IMR-90 (cell line): ENCODE measurements at regions not wholly inside any gene's neighbourhood (a gene's known extent, or its start where the extent isn't known, plus 50 kb on each side); places are given as distances from the start of the nearest gene placed in this dataset.
A peak's percentile ranks its signal among the peaks of the same experiment; 100 is the strongest.

Experiments
- ATAC-seq: fragments of 200-7000 bp; cut with Tn5 transposase; 2 replicates; pipeline ENCODE4 v1.9.1; 2020; ENCODE audit warnings: low read depth, mild to moderate bottlenecking, moderate library complexity
- BruUV-seq: library from RNA; stranded (reverse); fragments of 400-500 nt; replicated peaks from 2 replicates; lab custom pipeline; 2021; lab: Mats Ljungman, UMichigan
- CTCF ChIA-PET: fragments of 300-600 bp; formaldehyde crosslinking; extraction: SDS; loops from one replicate; lab custom pipeline; 2021; ENCODE audit warnings: antibody characterized with exemption; lab: Yijun Ruan, JAX
- POLR2A ChIA-PET: fragments of 300-600 bp; sonication (Branson Sonifier 250); formaldehyde crosslinking; loops from one replicate; lab custom pipeline; 2022; ENCODE audit warnings: antibody characterized with exemption; ENCODE audit not compliant: unreplicated experiment; lab: Charles Lee
- DNase-seq: peaks from one replicate; pipeline ENCODE4 v3.0.0; 2013
- H2AFZ ChIP-seq: replicated peaks from 2 replicates; pipeline ENCODE3; 2013; ENCODE audit warnings: low read length, mild to moderate bottlenecking; ENCODE audit not compliant: poor library complexity
- H2AK5ac ChIP-seq: 2 replicates; pipeline ENCODE4 v1.6.1; 2013; ENCODE audit warnings: low read depth, low read length, inconsistent platforms
- H2AK9ac ChIP-seq: replicated peaks from 2 replicates; pipeline ENCODE3; 2013; ENCODE audit warnings: mild to moderate bottlenecking, low read depth, low read length, moderate library complexity; ENCODE audit not compliant: poor library complexity
- H2BK120ac ChIP-seq: 2 replicates; pipeline ENCODE4 v1.6.1; 2013; ENCODE audit warnings: low read depth, low read length, inconsistent platforms
- H2BK15ac ChIP-seq: 3 replicates; pipeline ENCODE4 v1.6.1; 2013; ENCODE audit warnings: low read depth, low read length, inconsistent platforms
- H2BK20ac ChIP-seq: 2 replicates; pipeline ENCODE4 v1.6.1; 2013; ENCODE audit warnings: low read depth, mild to moderate bottlenecking, inconsistent platforms, low read length, moderate library complexity
- H2BK5ac ChIP-seq: 2 replicates; pipeline ENCODE4 v1.6.1; 2013; ENCODE audit warnings: mild to moderate bottlenecking, low read depth, low read length, inconsistent platforms; ENCODE audit not compliant: poor library complexity, severe bottlenecking
- H3K14ac ChIP-seq: replicated peaks from 2 replicates; pipeline ENCODE4 v1.6.1; 2013; ENCODE audit warnings: low read depth, low read length, inconsistent platforms
- H3K18ac ChIP-seq: 2 replicates; pipeline ENCODE4 v1.6.1; 2013; ENCODE audit warnings: low read depth, low read length, control low read depth
- H3K23ac ChIP-seq: 2 replicates; pipeline ENCODE4 v1.6.1; 2013; ENCODE audit warnings: low read depth, low read length, inconsistent platforms
- H3K27ac ChIP-seq: 2 replicates; pipeline ENCODE4 v1.5.1; 2013; ENCODE audit warnings: mild to moderate bottlenecking, control low read depth, low read length; ENCODE audit not compliant: insufficient read depth
- H3K27me3 ChIP-seq: 2 replicates; pipeline ENCODE4 v1.6.1; 2013; ENCODE audit warnings: low read length; ENCODE audit not compliant: control insufficient read depth, insufficient read depth
- H3K36me3 ChIP-seq: 2 replicates; pipeline ENCODE4 v1.6.1; 2013; ENCODE audit warnings: low read length, mixed read lengths; ENCODE audit not compliant: control insufficient read depth, insufficient read depth
- H3K4ac ChIP-seq: 2 replicates; pipeline ENCODE4 v1.6.1; 2013; ENCODE audit warnings: low read depth, low read length, inconsistent platforms
- H3K4me1 ChIP-seq: 2 replicates; pipeline ENCODE4 v1.6.1; 2013; ENCODE audit warnings: low read length, mixed read lengths; ENCODE audit not compliant: control insufficient read depth, insufficient read depth
- H3K4me2 ChIP-seq: 2 replicates; pipeline ENCODE4 v1.6.1; 2013; ENCODE audit warnings: low read depth, mild to moderate bottlenecking, control low read depth, low read length, moderate library complexity
- H3K4me3 ChIP-seq: 2 replicates; pipeline ENCODE4 v1.5.1; 2013; ENCODE audit warnings: low read depth, mild to moderate bottlenecking, control low read depth, low read length, moderate library complexity; ENCODE audit not compliant: insufficient read depth
- H3K56ac ChIP-seq: 2 replicates; pipeline ENCODE4 v1.6.1; 2013; ENCODE audit warnings: low read length, inconsistent platforms; ENCODE audit not compliant: insufficient read depth; ENCODE audit errors: extremely low read depth
- H3K79me1 ChIP-seq, 2 experiments: 2 replicates each; pipeline ENCODE4 v1.6.1; 2013; ENCODE audit warnings: low read length in 2 of 2, inconsistent platforms in 1 of 2, low read depth in 1 of 2
- H3K9ac ChIP-seq: 2 replicates; pipeline ENCODE4 v1.6.1; 2013; ENCODE audit warnings: low read depth, low read length, control low read depth
- H3K9me1 ChIP-seq: 2 replicates; pipeline ENCODE4 v1.6.1; 2013; ENCODE audit warnings: low read length, inconsistent platforms; ENCODE audit not compliant: insufficient read depth
- H3K9me3 ChIP-seq: 2 replicates; pipeline ENCODE4 v1.6.1; 2013; ENCODE audit warnings: low read length; ENCODE audit not compliant: control insufficient read depth, insufficient read depth
- H4K20me1 ChIP-seq: 2 replicates; pipeline ENCODE4 v1.6.1; 2013; ENCODE audit warnings: low read length, inconsistent platforms; ENCODE audit not compliant: insufficient read depth
- H4K5ac ChIP-seq: 2 replicates; pipeline ENCODE4 v1.6.1; 2013; ENCODE audit warnings: mild to moderate bottlenecking, low read depth, low read length, control low read depth
- H4K8ac ChIP-seq, 2 experiments: 2 replicates each; pipeline ENCODE4 v1.6.1; 2013; ENCODE audit warnings: low read depth in 2 of 2, low read length in 2 of 2, control low read depth in 1 of 2, inconsistent platforms in 1 of 2
- H4K91ac ChIP-seq: 2 replicates; pipeline ENCODE4 v1.6.1; 2013; ENCODE audit warnings: low read depth, low read length, inconsistent platforms; ENCODE audit not compliant: insufficient read depth
- CEBPB ChIP-seq: IDR thresholded peaks from 2 replicates; pipeline ENCODE4 v1.6.1; 2012; ENCODE audit warnings: low read depth, low read length, improper control_type of control experiment
- CTCF ChIP-seq: conservative IDR thresholded peaks from 2 replicates; pipeline ENCODE4 v1.5.1; 2012; ENCODE audit warnings: mild to moderate bottlenecking, low read depth, low read length, improper control_type of control experiment
- MAZ ChIP-seq: IDR thresholded peaks from 2 replicates; pipeline ENCODE4 v1.6.1; 2012; ENCODE audit warnings: low read depth, mild to moderate bottlenecking, low read length, improper control_type of control experiment, moderate library complexity, borderline replicate concordance
- MXI1 ChIP-seq: IDR thresholded peaks from 2 replicates; pipeline ENCODE4 v1.6.1; 2012; ENCODE audit warnings: low read depth, mild to moderate bottlenecking, low read length, moderate library complexity, borderline replicate concordance
- USF2 ChIP-seq: fragments of 150-350 bp; IDR thresholded peaks from 2 replicates; pipeline ENCODE4 v1.6.1; 2017; ENCODE audit warnings: mild to moderate bottlenecking, antibody characterized with exemption, low read length, low read depth
- dilution Hi-C: fragments of 300-500 bp; cut with HindIII; formaldehyde crosslinking; loops from one replicate; pipeline ENCODE4 v1.14.3; 2018; ENCODE audit warnings: low sequenced_read_pairs; ENCODE audit not compliant: unreplicated experiment
- in situ Hi-C: fragments of 300-500 bp; cut with MboI; formaldehyde crosslinking; loops from 3 replicates; pipeline ENCODE4 v1.14.3; 2019; ENCODE audit warnings: low sequenced_read_pairs, inconsistent platforms, mixed read lengths
- intact Hi-C: fragments of 100-400 bp; cut with micrococcal nuclease; formaldehyde crosslinking; loops from 2 replicates; pipeline ENCODE4 v1.10.0; 2022

- no peaks in the 10 kb centered on the region for H3K9me3 ChIP-seq
- H4K5ac ChIP-seq: no peak overlapping the region
- no peaks in the 10 kb centered on the region for H3K36me3 ChIP-seq
- ChIA-PET CTCF (no interaction called here), POLR2A (no interaction called here)
- intact Hi-C loops: loop anchor here (10.0 kb wide), 1 partner anchor 1294 kb away; no protein-coding TSS in a partner anchor
- H2BK5ac ChIP-seq: no peak overlapping the region
- dilution Hi-C loops: no loop called here
- in situ Hi-C loops: no loop called here
- no peak overlapping the region for H3K18ac ChIP-seq
- BruUV-seq: no TSS peak
- H3K4me1 ChIP-seq: no peaks in the 10 kb centered on the region
- H4K8ac ChIP-seq: no peak overlapping the region
- no peak overlapping the region for H2BK15ac ChIP-seq
- no peak overlapping the region for H3K14ac ChIP-seq
- no peak overlapping the region for H2BK20ac ChIP-seq
- no peak overlapping the region for H2BK120ac ChIP-seq
- H3K23ac ChIP-seq: no peak overlapping the region
- H2AFZ ChIP-seq: no peak overlapping the region
- no peak overlapping the region for H2AK9ac ChIP-seq
- H4K91ac ChIP-seq: no peak overlapping the region
- no peak for ATAC-seq
- H2AK5ac ChIP-seq: no peak overlapping the region
- H3K9me1 ChIP-seq: no peaks in the 10 kb centered on the region
- H3K56ac ChIP-seq: no peak overlapping the region
- H3K9ac ChIP-seq: no peak overlapping the region
- H3K27ac ChIP-seq: no peak overlapping the region
- H3K4me2 ChIP-seq: no peak overlapping the region
- no peaks in the 10 kb centered on the region for H3K79me1 ChIP-seq
- DNase-seq: peak; percentile 4
- no peak for TF ChIP-seq CTCF
- no peak for TF ChIP-seq USF2
- no peak for TF ChIP-seq MAZ
- TF ChIP-seq MXI1: no peak
- no peak for TF ChIP-seq CEBPB
- H3K4ac ChIP-seq: no peak overlapping the region
- H4K20me1 ChIP-seq: no peaks in the 10 kb centered on the region
- no peak overlapping the region for H3K4me3 ChIP-seq
- H3K27me3 ChIP-seq: no peaks in the 10 kb centered on the region
These were observed 994.6 kb upstream of the ADGRB3 start for GRCh38 chr6:67640484-67640883.
